Effector memory CD4-positive, alpha-beta T cell (primary cell): ENCODE measurements at regions not wholly inside any gene's neighbourhood (a gene's known extent, or its start where the extent isn't known, plus 50 kb on each side); places are given as distances from the start of the nearest gene placed in this dataset.
"Not testable (repeated sequence)": the region's sequence is repeated elsewhere in the genome, so short reads cannot be mapped to it uniquely, and the experiment has no call there.

Source experiments
- DNase-seq, 3 donors: peaks; one replicate each; pipeline ENCODE4 v3.0.0-alpha.2; 2020
- H3K27ac ChIP-seq: 2 replicates; pipeline ENCODE4 v1.7.0; 2013; ENCODE audit warnings: mild to moderate bottlenecking, low read length, moderate library complexity; ENCODE audit not compliant: insufficient read depth, poor library complexity, severe bottlenecking
- H3K27me3 ChIP-seq: replicated peaks from 2 replicates; pipeline ENCODE4 v1.7.0; 2013; ENCODE audit warnings: mild to moderate bottlenecking, low read length; ENCODE audit not compliant: insufficient read depth, control insufficient read depth, poor library complexity, severe bottlenecking
- H3K36me3 ChIP-seq: 2 replicates; pipeline ENCODE4 v1.7.0; 2013; ENCODE audit warnings: mild to moderate bottlenecking, low read length, moderate library complexity; ENCODE audit not compliant: control insufficient read depth, insufficient read depth
- H3K4me1 ChIP-seq: 2 replicates; pipeline ENCODE4 v1.7.0; 2013; ENCODE audit warnings: low read length, mild to moderate bottlenecking; ENCODE audit not compliant: control insufficient read depth, insufficient read depth, poor library complexity, severe bottlenecking
- H3K4me3 ChIP-seq: 2 replicates; pipeline ENCODE4 v1.7.0; 2013; ENCODE audit warnings: low read length, low read depth, mild to moderate bottlenecking; ENCODE audit not compliant: insufficient read depth, poor library complexity, severe bottlenecking
- H3K9me3 ChIP-seq: 2 replicates; pipeline ENCODE4 v1.7.0; 2013; ENCODE audit warnings: mild to moderate bottlenecking, low read length, moderate library complexity; ENCODE audit not compliant: control insufficient read depth

DNA sequence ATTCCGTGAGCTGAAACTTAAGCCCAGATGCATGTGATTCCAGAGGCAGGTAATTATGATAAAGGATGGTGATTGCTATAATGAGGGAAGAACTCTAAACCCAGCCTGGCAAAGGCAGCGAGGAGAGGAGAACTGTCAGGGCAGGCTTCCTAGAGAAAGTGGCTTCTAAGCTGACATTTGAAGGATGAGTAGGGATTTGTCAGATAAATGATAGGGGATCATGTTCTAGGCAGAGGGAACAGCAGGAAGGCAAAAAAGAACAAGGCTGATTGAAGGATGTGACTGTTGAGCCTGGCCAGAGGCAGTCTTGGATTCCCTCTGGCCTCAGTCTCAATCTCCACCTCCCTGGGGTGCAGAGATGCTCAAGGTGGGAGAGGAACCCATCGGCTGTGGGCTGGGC, 146.4 kb upstream of the POU3F1 start:
- Histone ChIP-seq H3K9me3 (no peaks in the 10 kb centered on the region), H3K27ac (no peak overlapping the region), H3K4me1 (no peaks in the 10 kb centered on the region), H3K4me3 (no peak overlapping the region), H3K27me3 (no peaks in the 10 kb centered on the region), H3K36me3 (no peaks in the 10 kb centered on the region)
- DNase-seq: no peak

DNA sequence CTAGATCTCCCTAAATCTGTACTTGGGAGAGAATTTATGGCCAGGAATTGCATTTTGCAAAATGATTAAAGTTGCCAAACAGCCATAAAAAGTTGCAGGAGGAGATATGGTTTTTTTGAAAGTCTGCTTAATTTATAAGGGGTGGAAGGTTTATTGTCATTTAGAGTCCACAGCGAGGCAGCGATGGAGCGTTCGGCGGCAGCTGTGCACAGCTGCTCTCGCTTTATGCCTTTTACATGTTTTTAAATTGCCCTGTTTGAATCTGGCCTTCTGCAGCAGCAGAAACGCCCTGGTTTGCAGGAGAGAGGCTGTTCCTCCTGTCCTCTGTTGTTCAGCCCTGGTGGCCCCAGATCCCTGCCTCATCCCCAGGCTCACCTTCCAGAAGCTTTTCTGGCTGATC, 144.9 kb upstream of the POU3F1 start:
- no peaks in the 10 kb centered on the region for H3K4me1 ChIP-seq
- H3K27ac ChIP-seq: no peak overlapping the region
- no peak overlapping the region for H3K4me3 ChIP-seq
- H3K36me3 ChIP-seq: no peaks in the 10 kb centered on the region
- no peaks in the 10 kb centered on the region for H3K27me3 ChIP-seq
- no peak for DNase-seq
- H3K9me3 ChIP-seq: no peaks in the 10 kb centered on the region

DNA sequence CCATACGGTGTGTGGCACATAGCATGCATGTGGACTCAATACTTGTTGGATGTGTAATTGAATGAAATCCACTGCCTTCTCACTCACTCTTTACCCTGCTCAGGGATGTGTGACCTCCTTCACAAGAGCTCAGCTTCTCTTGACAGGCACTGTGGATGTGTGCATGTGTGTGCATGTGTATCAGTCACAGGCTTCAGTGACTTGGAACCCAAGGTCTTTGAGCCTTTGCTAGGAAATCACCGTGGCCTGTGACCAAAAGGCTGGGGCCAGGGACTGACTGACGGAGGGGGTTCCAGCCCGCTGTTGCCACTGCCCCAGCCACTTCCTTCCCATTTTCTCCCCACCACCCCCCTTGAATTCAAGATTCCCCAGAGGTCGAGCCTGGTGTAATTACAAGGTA, 144.4 kb upstream of the POU3F1 start:
- no peak for DNase-seq
- no peaks in the 10 kb centered on the region for H3K27me3 ChIP-seq
- no peaks in the 10 kb centered on the region for H3K36me3 ChIP-seq

DNA sequence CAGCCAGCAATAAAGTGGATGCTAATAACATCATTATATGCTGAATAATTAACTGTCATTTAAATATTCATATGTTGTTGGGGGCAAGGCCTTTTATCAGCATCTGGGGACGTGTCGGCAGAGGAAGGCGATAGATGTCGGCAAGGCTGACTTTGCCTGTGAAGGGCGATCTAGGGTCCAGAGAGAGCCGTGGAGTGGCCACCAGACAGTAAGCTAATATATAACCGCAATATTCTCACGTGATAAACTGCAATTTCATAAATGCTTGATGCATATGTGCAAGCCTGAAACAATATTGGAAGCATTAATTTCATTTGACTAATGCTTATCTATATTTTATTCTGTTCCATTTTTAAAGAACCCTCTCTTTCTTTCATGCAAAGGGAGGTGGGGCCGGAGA, 141.0 kb upstream of the POU3F1 start:
- DNase-seq: no peak
- no peaks in the 10 kb centered on the region for H3K27me3 ChIP-seq

More for the DNA sequence above, 144.4 kb upstream of the POU3F1 start:
- no peak overlapping the region for H3K27ac ChIP-seq
- no peak overlapping the region for H3K4me3 ChIP-seq
- H3K9me3 ChIP-seq: no peaks in the 10 kb centered on the region
- H3K4me1 ChIP-seq: no peaks in the 10 kb centered on the region

DNA sequence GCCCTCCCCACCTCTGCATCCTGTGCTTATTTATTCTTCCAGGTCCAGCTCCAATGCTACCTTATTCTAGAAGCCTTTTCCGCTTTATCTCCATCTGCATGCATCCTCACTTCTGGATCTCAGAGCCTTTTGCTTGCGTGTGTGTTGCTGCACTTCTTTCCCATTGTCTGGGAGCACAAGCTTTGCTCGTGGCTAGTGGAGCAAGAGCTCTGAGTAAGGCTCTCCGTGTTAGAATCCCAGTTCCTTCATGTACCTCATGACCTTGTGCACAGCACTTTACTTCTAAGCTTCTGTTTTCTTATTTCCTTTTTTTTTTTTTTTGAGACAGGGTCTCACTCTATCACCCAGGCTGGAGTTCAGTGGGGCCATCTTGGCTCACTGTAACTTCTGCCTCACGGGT, 140.0 kb upstream of the POU3F1 start:
- no peak overlapping the region for H3K27ac ChIP-seq
- no peaks in the 10 kb centered on the region for H3K27me3 ChIP-seq
- no peaks in the 10 kb centered on the region for H3K36me3 ChIP-seq
- no peak for DNase-seq
- no peaks in the 10 kb centered on the region for H3K4me1 ChIP-seq
- H3K9me3 ChIP-seq: no peaks in the 10 kb centered on the region
- no peak overlapping the region for H3K4me3 ChIP-seq

More for the DNA sequence above, 141.0 kb upstream of the POU3F1 start:
- no peaks in the 10 kb centered on the region for H3K36me3 ChIP-seq
- H3K4me1 ChIP-seq: no peaks in the 10 kb centered on the region
- H3K9me3 ChIP-seq: no peaks in the 10 kb centered on the region
- H3K27ac ChIP-seq: no peak overlapping the region
- H3K4me3 ChIP-seq: no peak overlapping the region

DNA sequence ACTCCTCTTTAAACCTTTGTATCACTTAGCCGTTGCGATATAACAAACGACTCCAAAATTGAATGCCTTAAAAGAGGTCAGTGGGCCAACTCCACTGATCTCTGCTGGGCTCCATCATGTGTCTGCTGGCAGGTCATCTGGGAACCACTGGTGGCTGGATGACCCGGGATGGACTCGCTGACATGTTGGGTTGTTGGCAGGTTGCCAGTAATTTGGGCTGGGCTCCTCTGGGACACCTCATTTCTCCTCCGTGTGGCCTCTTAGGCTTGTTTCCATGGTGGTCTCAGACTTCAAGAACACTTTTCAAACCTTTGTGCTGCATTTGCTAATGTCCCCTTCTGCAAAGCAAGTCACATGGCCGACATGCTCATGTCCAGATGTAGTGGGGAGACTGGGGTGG, 139.3 kb upstream of the POU3F1 start:
- H3K4me3 ChIP-seq: no peak overlapping the region
- no peaks in the 10 kb centered on the region for H3K27me3 ChIP-seq
- no peak for DNase-seq
- H3K36me3 ChIP-seq: no peaks in the 10 kb centered on the region
- H3K4me1 ChIP-seq: no peaks in the 10 kb centered on the region
- no peaks in the 10 kb centered on the region for H3K9me3 ChIP-seq
- H3K27ac ChIP-seq: no peak overlapping the region

DNA sequence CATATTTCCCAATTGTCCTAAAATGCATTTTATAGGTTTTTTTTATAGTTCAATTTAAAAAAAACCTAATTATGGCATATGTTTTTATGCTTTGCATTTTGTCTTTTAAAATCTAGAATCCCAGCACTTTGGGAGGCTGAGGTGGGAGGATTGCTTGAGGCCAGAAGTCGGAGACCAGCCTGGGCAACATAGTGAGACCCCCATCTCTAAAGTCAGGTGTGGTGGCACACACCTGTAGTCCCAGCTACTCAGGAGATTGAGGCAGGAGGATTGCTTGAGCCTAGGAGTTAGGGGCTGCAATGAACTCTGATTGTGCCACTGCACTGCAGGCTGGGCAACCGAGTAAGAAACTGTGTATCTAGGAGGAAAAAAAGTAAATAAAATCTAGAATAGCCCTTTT, 137.2 kb upstream of the POU3F1 start:
- no peaks in the 10 kb centered on the region for H3K36me3 ChIP-seq
- no peak for DNase-seq
- H3K27ac ChIP-seq: no peak overlapping the region
- H3K27me3 ChIP-seq: no peaks in the 10 kb centered on the region
- H3K9me3 ChIP-seq: no peaks in the 10 kb centered on the region
- H3K4me3 ChIP-seq: no peak overlapping the region
- no peaks in the 10 kb centered on the region for H3K4me1 ChIP-seq

DNA sequence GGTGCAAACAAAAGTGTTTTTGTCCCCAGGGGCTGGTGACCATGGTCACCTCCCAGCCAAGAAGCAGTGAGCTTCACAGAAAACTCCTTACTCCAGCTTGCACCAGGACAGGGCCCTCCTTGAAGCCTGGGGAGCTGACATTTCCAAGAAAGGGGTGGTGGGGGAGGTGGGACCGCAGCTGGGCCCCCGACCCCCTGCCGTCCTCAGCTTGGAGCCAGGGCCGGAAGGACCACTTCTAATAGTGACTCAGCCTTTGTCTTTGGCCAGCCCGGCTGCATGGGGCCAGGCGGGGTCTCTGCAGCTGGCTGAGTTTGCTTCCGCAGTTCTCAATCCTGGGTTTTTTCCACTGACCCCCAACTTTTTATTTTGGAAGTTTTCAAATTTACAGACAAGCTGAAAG, 136.5 kb upstream of the POU3F1 start:
- no peak overlapping the region for H3K4me3 ChIP-seq
- no peak overlapping the region for H3K27ac ChIP-seq
- H3K36me3 ChIP-seq: no peaks in the 10 kb centered on the region
- no peak for DNase-seq
- H3K27me3 ChIP-seq: no peaks in the 10 kb centered on the region
- no peaks in the 10 kb centered on the region for H3K9me3 ChIP-seq
- H3K4me1 ChIP-seq: no peaks in the 10 kb centered on the region

DNA sequence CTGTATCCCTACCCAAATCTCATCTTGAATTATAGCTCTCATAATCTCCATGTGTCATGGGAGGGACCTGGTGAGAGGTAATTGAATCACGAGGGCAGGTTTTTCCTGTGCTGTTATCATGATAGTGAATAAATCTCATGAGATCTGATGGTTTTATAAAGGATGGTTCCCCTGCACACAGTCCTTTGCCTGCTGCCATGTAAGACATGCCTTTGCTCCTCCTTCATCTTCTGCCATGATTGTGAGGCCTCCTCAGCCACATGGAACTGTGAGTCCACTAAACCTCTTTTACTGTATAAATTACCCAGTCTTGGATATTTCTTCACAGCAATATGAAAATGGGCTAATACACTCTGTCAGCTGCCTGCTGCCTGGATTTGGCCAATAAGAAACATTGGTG, 133.8 kb upstream of the POU3F1 start:
- H3K36me3 ChIP-seq, H3K27ac ChIP-seq, DNase-seq, H3K4me3 ChIP-seq, H3K4me1 ChIP-seq, H3K9me3 ChIP-seq, H3K27me3 ChIP-seq: not testable (repeated sequence)

DNA sequence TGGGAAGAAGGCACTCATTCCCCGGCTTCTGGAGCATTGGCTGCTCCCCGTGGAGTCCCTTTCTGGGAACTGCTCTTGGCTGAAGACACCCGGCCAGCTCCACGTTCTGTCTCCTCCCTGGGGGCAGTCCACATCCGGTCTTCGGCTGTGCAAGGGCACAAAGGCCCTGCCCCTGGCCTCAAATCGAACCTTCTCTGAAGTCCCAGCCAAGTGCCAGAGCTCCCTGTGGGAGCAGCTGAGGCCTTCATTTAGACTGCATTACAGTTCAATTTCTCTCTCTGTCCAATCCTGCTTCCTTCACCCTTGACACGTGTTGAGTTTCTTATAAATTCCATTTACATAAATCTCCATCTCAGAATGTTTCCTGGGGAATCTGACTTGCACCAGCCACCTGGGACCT, 132.9 kb upstream of the POU3F1 start:
- no peak overlapping the region for H3K4me3 ChIP-seq
- DNase-seq: no peak
- no peaks in the 10 kb centered on the region for H3K27me3 ChIP-seq
- H3K36me3 ChIP-seq: no peaks in the 10 kb centered on the region
- no peak overlapping the region for H3K27ac ChIP-seq
- no peaks in the 10 kb centered on the region for H3K4me1 ChIP-seq
- no peaks in the 10 kb centered on the region for H3K9me3 ChIP-seq

DNA sequence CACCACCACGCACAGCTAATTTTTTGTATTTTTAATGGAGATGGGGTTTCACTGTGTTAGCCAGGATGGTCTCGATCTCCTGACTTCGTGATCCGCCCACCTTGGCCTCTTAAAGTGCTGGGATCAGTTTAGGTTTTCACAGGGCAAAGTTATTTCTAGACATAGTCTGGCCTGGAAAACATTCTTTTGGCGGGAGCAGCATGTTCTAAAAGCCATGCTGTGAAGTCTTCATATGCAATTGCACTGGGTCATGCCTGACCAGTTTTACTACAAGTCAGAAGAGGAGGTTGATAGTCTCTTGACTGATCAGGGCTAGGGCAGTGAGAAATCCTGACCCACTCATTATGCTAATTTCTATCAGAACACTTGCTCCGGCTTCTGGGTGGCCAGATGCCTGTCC, 131.6 kb upstream of the POU3F1 start:
- no peaks in the 10 kb centered on the region for H3K36me3 ChIP-seq
- no peaks in the 10 kb centered on the region for H3K4me1 ChIP-seq
- H3K9me3 ChIP-seq: no peaks in the 10 kb centered on the region
- no peak for DNase-seq
- H3K27ac ChIP-seq: no peak overlapping the region
- H3K27me3 ChIP-seq: no peaks in the 10 kb centered on the region
- no peak overlapping the region for H3K4me3 ChIP-seq
